NCI-H345 treated with DMSO at 0.1 percent for 48 hours (cell line): ENCODE measurements at regions not wholly inside any gene's neighbourhood (a gene's known extent, or its start where the extent isn't known, plus 50 kb on each side); places are given as distances from the start of the nearest gene placed in this dataset.

Experiments used
- DNase-seq: peaks from one replicate; lab custom pipeline; 2025; ENCODE audit not compliant: unreplicated experiment; lab: John Stamatoyannopoulos, UW

- no peak for DNase-seq
Observed at GRCh38 chrX:8232406-8232805, 61.3 kb upstream of the VCX2 start.

- DNase-seq: no peak
Observed at GRCh38 chrX:8233091-8233490, 62.0 kb upstream of the VCX2 start.

GRCh38 chrX:8235026-8235425 lies 64.0 kb upstream of the VCX2 start:
- no peak for DNase-seq

GRCh38 chrX:8237718-8238117 lies 66.7 kb upstream of the VCX2 start:
- DNase-seq: no peak

- DNase-seq: no peak
Observed at GRCh38 chrX:8242431-8243020, 71.5 kb upstream of the VCX2 start.

- DNase-seq: no peak
Observed at GRCh38 chrX:8244301-8244700, 73.2 kb upstream of the VCX2 start.

- no peak for DNase-seq
Observed at GRCh38 chrX:8245411-8245810, 74.3 kb upstream of the VCX2 start.

GRCh38 chrX:8253096-8253495 lies 82.0 kb upstream of the VCX2 start:
- DNase-seq: no peak

GRCh38 chrX:8254401-8254800 lies 83.3 kb upstream of the VCX2 start:
- no peak for DNase-seq

- DNase-seq: no peak
Observed at GRCh38 chrX:8272821-8273220, 101.8 kb upstream of the VCX2 start.

- no peak for DNase-seq
Observed at GRCh38 chrX:8273451-8273895, 102.4 kb upstream of the VCX2 start.

- DNase-seq: no peak
Observed at GRCh38 chrX:8274170-8274569, 103.1 kb upstream of the VCX2 start.

- DNase-seq: no peak
Observed at GRCh38 chrX:8278557-8278956, 107.5 kb upstream of the VCX2 start.

- DNase-seq: no peak
Observed at GRCh38 chrX:8279323-8279722, 108.3 kb upstream of the VCX2 start.

- DNase-seq: no peak
Observed at GRCh38 chrX:8284131-8284530, 113.1 kb upstream of the VCX2 start.

- no peak for DNase-seq
Observed at GRCh38 chrX:8288590-8288989, 117.5 kb upstream of the VCX2 start.

- no peak for DNase-seq
Observed at GRCh38 chrX:8289523-8289922, 118.5 kb upstream of the VCX2 start.

GRCh38 chrX:8297766-8298165 lies 126.7 kb upstream of the VCX2 start:
- DNase-seq: no peak

GRCh38 chrX:8304668-8305067 lies 133.6 kb upstream of the VCX2 start:
- DNase-seq: no peak

- DNase-seq: no peak
Observed at GRCh38 chrX:8305350-8305749, 134.3 kb upstream of the VCX2 start.

GRCh38 chrX:8306291-8306925 lies 135.3 kb upstream of the VCX2 start:
- DNase-seq: no peak

- no peak for DNase-seq
Observed at GRCh38 chrX:8310409-8310808, 139.3 kb upstream of the VCX2 start.

GRCh38 chrX:8313844-8314243 lies 142.8 kb upstream of the VCX2 start:
- no peak for DNase-seq
